ENCODE measurements at regions not wholly inside any gene's neighbourhood (a gene's known extent, or its start where the extent isn't known, plus 50 kb on each side); places are given as distances from the start of the nearest gene placed in this dataset.

GRCh38 chr3:31091748-31092147 lies 197.3 kb upstream of the GADL1 start:
- TF ChIP-seq, protein P1, sequence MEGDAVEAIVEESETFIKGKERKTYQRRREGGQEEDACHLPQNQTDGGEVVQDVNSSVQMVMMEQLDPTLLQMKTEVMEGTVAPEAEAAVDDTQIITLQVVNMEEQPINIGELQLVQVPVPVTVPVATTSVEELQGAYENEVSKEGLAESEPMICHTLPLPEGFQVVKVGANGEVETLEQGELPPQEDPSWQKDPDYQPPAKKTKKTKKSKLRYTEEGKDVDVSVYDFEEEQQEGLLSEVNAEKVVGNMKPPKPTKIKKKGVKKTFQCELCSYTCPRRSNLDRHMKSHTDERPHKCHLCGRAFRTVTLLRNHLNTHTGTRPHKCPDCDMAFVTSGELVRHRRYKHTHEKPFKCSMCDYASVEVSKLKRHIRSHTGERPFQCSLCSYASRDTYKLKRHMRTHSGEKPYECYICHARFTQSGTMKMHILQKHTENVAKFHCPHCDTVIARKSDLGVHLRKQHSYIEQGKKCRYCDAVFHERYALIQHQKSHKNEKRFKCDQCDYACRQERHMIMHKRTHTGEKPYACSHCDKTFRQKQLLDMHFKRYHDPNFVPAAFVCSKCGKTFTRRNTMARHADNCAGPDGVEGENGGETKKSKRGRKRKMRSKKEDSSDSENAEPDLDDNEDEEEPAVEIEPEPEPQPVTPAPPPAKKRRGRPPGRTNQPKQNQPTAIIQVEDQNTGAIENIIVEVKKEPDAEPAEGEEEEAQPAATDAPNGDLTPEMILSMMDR (IDR thresholded peaks at IDR 0.05) = no peak
- no peak for TF ChIP-seq POLR2AphosphoS5 (IDR thresholded peaks at IDR 0.05)
- no peak for TF ChIP-seq POLR2A (IDR thresholded peaks at IDR 0.05)

Measured in breast epithelium (tissue), 3 donors.